ENCODE measurements at regions not wholly inside any gene's neighbourhood (a gene's known extent, or its start where the extent isn't known, plus 50 kb on each side); places are given as distances from the start of the nearest gene placed in this dataset.

GRCh38 chr2:60271713-60272112, 281.7 kb downstream of the BCL11A start:
- no peak for DNase-seq (ENCODE audit: low read depth)
- TF ChIP-seq, protein P1, sequence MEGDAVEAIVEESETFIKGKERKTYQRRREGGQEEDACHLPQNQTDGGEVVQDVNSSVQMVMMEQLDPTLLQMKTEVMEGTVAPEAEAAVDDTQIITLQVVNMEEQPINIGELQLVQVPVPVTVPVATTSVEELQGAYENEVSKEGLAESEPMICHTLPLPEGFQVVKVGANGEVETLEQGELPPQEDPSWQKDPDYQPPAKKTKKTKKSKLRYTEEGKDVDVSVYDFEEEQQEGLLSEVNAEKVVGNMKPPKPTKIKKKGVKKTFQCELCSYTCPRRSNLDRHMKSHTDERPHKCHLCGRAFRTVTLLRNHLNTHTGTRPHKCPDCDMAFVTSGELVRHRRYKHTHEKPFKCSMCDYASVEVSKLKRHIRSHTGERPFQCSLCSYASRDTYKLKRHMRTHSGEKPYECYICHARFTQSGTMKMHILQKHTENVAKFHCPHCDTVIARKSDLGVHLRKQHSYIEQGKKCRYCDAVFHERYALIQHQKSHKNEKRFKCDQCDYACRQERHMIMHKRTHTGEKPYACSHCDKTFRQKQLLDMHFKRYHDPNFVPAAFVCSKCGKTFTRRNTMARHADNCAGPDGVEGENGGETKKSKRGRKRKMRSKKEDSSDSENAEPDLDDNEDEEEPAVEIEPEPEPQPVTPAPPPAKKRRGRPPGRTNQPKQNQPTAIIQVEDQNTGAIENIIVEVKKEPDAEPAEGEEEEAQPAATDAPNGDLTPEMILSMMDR (IDR thresholded peaks at IDR 0.05; ENCODE audit: insufficient read depth, low read length), result no peak
- no peak overlapping the region for H3K4me3 ChIP-seq (ENCODE audit: low read depth, low read length)

DNA sequence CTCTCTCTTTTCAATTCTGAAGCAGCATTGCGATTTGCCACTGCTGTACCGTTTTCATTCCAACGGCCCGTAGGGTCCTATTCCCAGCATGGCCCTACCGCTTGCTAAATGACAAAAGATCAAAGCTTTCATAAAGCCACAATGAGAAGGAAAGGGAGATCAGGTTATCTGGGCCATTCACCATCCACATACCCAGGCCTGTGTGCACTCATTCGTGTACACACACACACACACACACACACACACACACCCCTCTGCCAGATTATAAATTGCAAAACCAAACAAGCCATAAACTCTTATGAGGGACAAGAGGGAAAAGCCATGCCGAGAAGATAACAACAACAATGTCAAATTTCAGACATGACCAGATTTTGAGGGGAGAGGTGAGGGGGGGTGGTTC, 282.3 kb downstream of the BCL11A start:
- TF ChIP-seq, protein P1 (IDR thresholded peaks at IDR 0.05; ENCODE audit: insufficient read depth, low read length), result no peak
- no peak overlapping the region for H3K4me3 ChIP-seq (ENCODE audit: low read depth, low read length)
- DNase-seq (ENCODE audit: low read depth), result no peak

- TF ChIP-seq, protein P1 (IDR thresholded peaks at IDR 0.05; ENCODE audit: insufficient read depth, low read length), result no peak
- no peak for DNase-seq (ENCODE audit: low read depth)
Observed at GRCh38 chr2:60268661-60269060, 284.8 kb downstream of the BCL11A start.

GRCh38 chr2:60268032-60268431, 285.4 kb downstream of the BCL11A start:
- no peak for DNase-seq (ENCODE audit: low read depth)
- TF ChIP-seq, protein P1 (IDR thresholded peaks at IDR 0.05; ENCODE audit: insufficient read depth, low read length), result no peak
- no peak overlapping the region for H3K4me3 ChIP-seq (ENCODE audit: low read depth, low read length)

More at GRCh38 chr2:60268661-60269060, 284.8 kb downstream of the BCL11A start:
- no peak overlapping the region for H3K4me3 ChIP-seq (ENCODE audit: low read depth, low read length)

GRCh38 chr2:60267122-60267521, 286.3 kb downstream of the BCL11A start:
- no peak overlapping the region for H3K4me3 ChIP-seq (ENCODE audit: low read depth, low read length)
- TF ChIP-seq, protein P1 (IDR thresholded peaks at IDR 0.05; ENCODE audit: insufficient read depth, low read length), result no peak
- no peak for DNase-seq (ENCODE audit: low read depth)

DNA sequence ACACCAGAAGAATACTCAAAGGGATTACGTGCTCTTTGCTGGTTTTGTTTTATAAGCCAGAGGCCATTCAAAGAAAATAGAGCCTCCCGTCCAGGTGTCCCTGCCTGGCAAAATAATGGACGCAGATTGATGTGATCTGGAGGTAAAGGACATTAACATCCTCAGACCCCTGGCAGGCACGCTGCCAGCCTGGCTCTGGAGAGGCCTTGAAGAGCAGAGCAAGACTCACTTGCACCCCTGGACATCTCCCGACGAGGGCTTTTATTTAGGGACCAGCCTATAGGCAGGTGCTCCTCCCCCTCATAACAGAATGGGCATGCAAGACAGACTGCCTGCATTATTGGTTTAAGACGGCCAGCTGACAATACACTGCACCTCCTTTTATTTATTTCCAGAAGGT, 291.3 kb downstream of the BCL11A start:
- no peak overlapping the region for H3K4me3 ChIP-seq (ENCODE audit: low read depth, low read length)
- TF ChIP-seq, protein P1 (IDR thresholded peaks at IDR 0.05; ENCODE audit: insufficient read depth, low read length), result no peak
- no peak for DNase-seq (ENCODE audit: low read depth)

- TF ChIP-seq, protein P1 (IDR thresholded peaks at IDR 0.05; ENCODE audit: insufficient read depth, low read length), result no peak
- DNase-seq (ENCODE audit: low read depth), result no peak
- H3K4me3 ChIP-seq (ENCODE audit: low read depth, low read length), result no peak overlapping the region
Observed at GRCh38 chr2:60260639-60261296, 292.7 kb downstream of the BCL11A start.

Measured in fibroblast of the aortic adventitia (primary cell).